Activated CD4-positive, alpha-beta T cell treated with anti-CD3 and anti-CD28 coated beads for 48 hours (primary cell): ENCODE measurements at regions not wholly inside any gene's neighbourhood (a gene's known extent, or its start where the extent isn't known, plus 50 kb on each side); places are given as distances from the start of the nearest gene placed in this dataset.

Experiments
- DNase-seq: peaks from one replicate; pipeline ENCODE4 v3.0.0-alpha.2; 2020

GRCh38 chr7:46705386-46706255, 784.5 kb upstream of the IGFBP3 start:
- no peak for DNase-seq

- no peak for DNase-seq
Measured at GRCh38 chr7:46696741-46697140, 775.7 kb upstream of the IGFBP3 start.

GRCh38 chr7:46695051-46695708, 774.1 kb upstream of the IGFBP3 start:
- DNase-seq, result no peak

GRCh38 chr7:46694058-46694457, 773.0 kb upstream of the IGFBP3 start:
- no peak for DNase-seq

GRCh38 chr7:46687203-46687602, 766.1 kb upstream of the IGFBP3 start:
- no peak for DNase-seq

- no peak for DNase-seq
Measured at GRCh38 chr7:46685051-46685450, 764.0 kb upstream of the IGFBP3 start.

- no peak for DNase-seq
Measured at GRCh38 chr7:46682836-46683624, 762.0 kb upstream of the IGFBP3 start.

- no peak for DNase-seq
Measured at GRCh38 chr7:46681865-46682503, 760.9 kb upstream of the IGFBP3 start.

- DNase-seq, result no peak
Measured at GRCh38 chr7:46680147-46680546, 759.1 kb upstream of the IGFBP3 start.

- DNase-seq, result no peak
Measured at GRCh38 chr7:46679671-46680070, 758.6 kb upstream of the IGFBP3 start.

- DNase-seq, result no peak
Measured at GRCh38 chr7:46678421-46678820, 757.3 kb upstream of the IGFBP3 start.

GRCh38 chr7:46675456-46675855, 754.4 kb upstream of the IGFBP3 start:
- no peak for DNase-seq

- DNase-seq, result no peak
Measured at GRCh38 chr7:46672861-46673260, 751.8 kb upstream of the IGFBP3 start.

- DNase-seq, result no peak
Measured at GRCh38 chr7:46671108-46671769, 750.2 kb upstream of the IGFBP3 start.

GRCh38 chr7:46669028-46669427, 748.0 kb upstream of the IGFBP3 start:
- no peak for DNase-seq

- no peak for DNase-seq
Measured at GRCh38 chr7:46664453-46664852, 743.4 kb upstream of the IGFBP3 start.

GRCh38 chr7:46663025-46663424, 742.0 kb upstream of the IGFBP3 start:
- DNase-seq, result no peak

- DNase-seq, result no peak
Measured at GRCh38 chr7:46661431-46661830, 740.4 kb upstream of the IGFBP3 start.

- no peak for DNase-seq
Measured at GRCh38 chr7:46660402-46660980, 739.4 kb upstream of the IGFBP3 start.

- no peak for DNase-seq
Measured at GRCh38 chr7:46658281-46658680, 737.2 kb upstream of the IGFBP3 start.

GRCh38 chr7:46654546-46655443, 733.7 kb upstream of the IGFBP3 start:
- DNase-seq, result no peak
